Heart left ventricle (tissue), 13 donors: ENCODE measurements at regions not wholly inside any gene's neighbourhood (a gene's known extent, or its start where the extent isn't known, plus 50 kb on each side); places are given as distances from the start of the nearest gene placed in this dataset.

Source experiments
- CTCF ChIP-seq, 12 donors: fragments of 200-600 bp; sonication (generic) in 4 of 12; IDR thresholded peaks; one replicate each; pipeline versions ENCODE4 v1.5.0 to v1.8.0; 2018 to 2022; ENCODE audit warnings: antibody characterized with exemption in 12 of 12, mild to moderate bottlenecking in 5 of 12
- POLR2A ChIP-seq, 2 donors: fragments of 450-650 bp; IDR thresholded peaks; one replicate each; pipeline ENCODE4 v1.6.1; 2017; ENCODE audit warnings: antibody characterized with exemption in 2 of 2, mild to moderate bottlenecking in 2 of 2, moderate library complexity in 2 of 2
- donor health status: ischemic (EF 13 %, LVEDD 7.1; RV severe dilation, severe dysfunction).
- donor health status: DM: no; HTN: yes; CAD: no.
- donor health status: DM: no; HTN: no; CAD: no.
- donor health status: ischemic (EF 25% LVEDD 6.9; RV normal size, moderate dysfunction).
- donor health status: ischemic (EF 25% LVEDD 5.7; RV mildly dilated, moderate dysfunction).
- donor health status: ischemic (EF 35%, LVEDD 5.7; RV mildly dilated, moderate dysfunction).
- donor health status: nonischemic (EF 11% LVEDD 7.7; RV severe dilation, severe dysfunction).
- donor health status: DM: yes; HTN: yes; CAD: no.
- donor health status: PGD.
- donor health status: ischemic (EF 29% LVEDD 5.4; RV normal size, mild dysfunction).
- donor health status: nonischemic (EF 23%, LVEDD 6.1; RV moderate dilation, normal function).

- TF ChIP-seq CTCF (IDR thresholded peaks at IDR 0.05) = no peak
- TF ChIP-seq POLR2A (IDR thresholded peaks at IDR 0.05) = no peak
Observed at GRCh38 chr9:88818495-88819201, 172.6 kb upstream of the S1PR3 start.
